ENCODE measurements at regions not wholly inside any gene's neighbourhood (a gene's known extent, or its start where the extent isn't known, plus 50 kb on each side); places are given as distances from the start of the nearest gene placed in this dataset.
"Not testable (repeated sequence)": the region's sequence is repeated elsewhere in the genome, so short reads cannot be mapped to it uniquely, and the experiment has no call there.

- TF ChIP-seq CTCF (IDR thresholded peaks at IDR 0.05; ENCODE audit: poor library complexity, severe bottlenecking); POLR2AphosphoS5 (IDR thresholded peaks at IDR 0.05); MXI1 (conservative IDR thresholded peaks at IDR 0.05; ENCODE audit: poor library complexity, severe bottlenecking); EZH2 (IDR thresholded peaks at IDR 0.05; ENCODE audit: borderline replicate concordance, insufficient read depth, low read length, poor library complexity, severe bottlenecking); RAD21 (conservative IDR thresholded peaks at IDR 0.05): not testable (repeated sequence)
These were observed 169.2 kb downstream of the ADRA2C start for GRCh38 chr4:3935406-3935805.
